Gastroesophageal sphincter (tissue), 3 donors: ENCODE measurements at regions not wholly inside any gene's neighbourhood (a gene's known extent, or its start where the extent isn't known, plus 50 kb on each side); places are given as distances from the start of the nearest gene placed in this dataset.

Experiments
- POLR2A ChIP-seq, 2 donors: fragments of 450-650 bp; IDR thresholded peaks; one replicate each; pipeline ENCODE4 v1.6.1; 2017; ENCODE audit warnings: antibody characterized with exemption in 2 of 2, mild to moderate bottlenecking in 2 of 2, moderate library complexity in 1 of 2
- POLR2AphosphoS5 ChIP-seq: sonication (generic); formaldehyde crosslinking; IDR thresholded peaks from one replicate; pipeline ENCODE4 v1.6.1; 2017; ENCODE audit warnings: antibody characterized with exemption
- TF ChIP-seq, protein P1 (sequence below), 4 experiments: fragments of 200-600 bp in 2 of 4; fragments of 450-650 bp in 2 of 4; sonication (generic) in 1 of 4; IDR thresholded peaks; one replicate each; pipeline ENCODE4 v1.5.1; 2017 to 2019; ENCODE audit warnings: antibody characterized with exemption in 4 of 4, mild to moderate bottlenecking in 2 of 4, moderate library complexity in 2 of 4

DNA sequence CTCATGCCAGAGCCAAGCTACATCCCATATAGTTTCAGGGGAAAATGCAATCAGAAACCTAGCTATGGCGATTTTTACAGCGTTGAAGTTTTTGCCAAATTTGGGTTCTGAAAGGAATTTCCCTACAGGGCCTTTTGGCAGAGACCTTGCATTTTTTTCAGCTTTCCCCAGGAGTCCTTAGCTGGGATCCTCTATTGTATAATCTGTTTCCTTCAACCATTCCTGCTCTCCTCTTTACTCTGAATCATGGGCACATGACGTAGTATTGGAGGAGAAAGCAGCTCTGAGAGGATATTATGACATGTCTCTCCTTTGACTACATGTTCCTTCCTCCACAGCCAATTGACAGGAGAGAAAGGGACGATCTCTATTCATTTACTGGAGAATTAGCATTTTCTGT lies 118.5 kb upstream of the ERCC6L2 start:
- TF ChIP-seq, protein P1, sequence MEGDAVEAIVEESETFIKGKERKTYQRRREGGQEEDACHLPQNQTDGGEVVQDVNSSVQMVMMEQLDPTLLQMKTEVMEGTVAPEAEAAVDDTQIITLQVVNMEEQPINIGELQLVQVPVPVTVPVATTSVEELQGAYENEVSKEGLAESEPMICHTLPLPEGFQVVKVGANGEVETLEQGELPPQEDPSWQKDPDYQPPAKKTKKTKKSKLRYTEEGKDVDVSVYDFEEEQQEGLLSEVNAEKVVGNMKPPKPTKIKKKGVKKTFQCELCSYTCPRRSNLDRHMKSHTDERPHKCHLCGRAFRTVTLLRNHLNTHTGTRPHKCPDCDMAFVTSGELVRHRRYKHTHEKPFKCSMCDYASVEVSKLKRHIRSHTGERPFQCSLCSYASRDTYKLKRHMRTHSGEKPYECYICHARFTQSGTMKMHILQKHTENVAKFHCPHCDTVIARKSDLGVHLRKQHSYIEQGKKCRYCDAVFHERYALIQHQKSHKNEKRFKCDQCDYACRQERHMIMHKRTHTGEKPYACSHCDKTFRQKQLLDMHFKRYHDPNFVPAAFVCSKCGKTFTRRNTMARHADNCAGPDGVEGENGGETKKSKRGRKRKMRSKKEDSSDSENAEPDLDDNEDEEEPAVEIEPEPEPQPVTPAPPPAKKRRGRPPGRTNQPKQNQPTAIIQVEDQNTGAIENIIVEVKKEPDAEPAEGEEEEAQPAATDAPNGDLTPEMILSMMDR (IDR thresholded peaks at IDR 0.05) = no peak
- no peak for TF ChIP-seq POLR2A (IDR thresholded peaks at IDR 0.05)
- peak; percentile 49 for TF ChIP-seq POLR2AphosphoS5
